ENCODE measurements at regions not wholly inside any gene's neighbourhood (a gene's known extent, or its start where the extent isn't known, plus 50 kb on each side); places are given as distances from the start of the nearest gene placed in this dataset.

GRCh38 chr4:138614398-138615142 is 372.4 kb upstream of the SLC7A11 start:
- H3K36me3 ChIP-seq (ENCODE audit: control insufficient read depth, insufficient read depth, low read length) = no peaks in the 10 kb centered on the region
- TF ChIP-seq CTCF (IDR thresholded peaks at IDR 0.05; ENCODE audit: insufficient read depth, low read length, severe bottlenecking) = no peak
- H3K27me3 ChIP-seq (ENCODE audit: control insufficient read depth, insufficient read depth, low read length) = no peaks in the 10 kb centered on the region
- no peak for FAIRE-seq
- no peak overlapping the region for H3K4me3 ChIP-seq (ENCODE audit: low read depth, low read length)
- DNase-seq (ENCODE audit: low read depth) = no peak

GRCh38 chr4:138612428-138612827 is 370.3 kb upstream of the SLC7A11 start:
- no peak for FAIRE-seq
- no peak for DNase-seq (ENCODE audit: low read depth)
- TF ChIP-seq CTCF (IDR thresholded peaks at IDR 0.05; ENCODE audit: insufficient read depth, low read length, severe bottlenecking) = no peak
- Histone ChIP-seq H3K27me3 (ENCODE audit: control insufficient read depth, insufficient read depth, low read length) (no peaks in the 10 kb centered on the region), H3K4me3 (ENCODE audit: low read depth, low read length) (no peak overlapping the region), H3K36me3 (ENCODE audit: control insufficient read depth, insufficient read depth, low read length) (no peaks in the 10 kb centered on the region)

GRCh38 chr4:138611721-138612120 is 369.6 kb upstream of the SLC7A11 start:
- DNase-seq (ENCODE audit: low read depth) (no peak), FAIRE-seq (no peak)
- Histone ChIP-seq H3K36me3 (ENCODE audit: control insufficient read depth, insufficient read depth, low read length) (no peaks in the 10 kb centered on the region), H3K4me3 (ENCODE audit: low read depth, low read length) (no peak overlapping the region), H3K27me3 (ENCODE audit: control insufficient read depth, insufficient read depth, low read length) (no peaks in the 10 kb centered on the region)
- TF ChIP-seq CTCF (IDR thresholded peaks at IDR 0.05; ENCODE audit: insufficient read depth, low read length, severe bottlenecking) = no peak

GRCh38 chr4:138611017-138611416 is 368.9 kb upstream of the SLC7A11 start:
- Histone ChIP-seq H3K4me3 (ENCODE audit: low read depth, low read length) (no peak overlapping the region), H3K36me3 (ENCODE audit: control insufficient read depth, insufficient read depth, low read length) (no peaks in the 10 kb centered on the region), H3K27me3 (ENCODE audit: control insufficient read depth, insufficient read depth, low read length) (no peaks in the 10 kb centered on the region)
- FAIRE-seq (no peak), DNase-seq (ENCODE audit: low read depth) (no peak)
- no peak for TF ChIP-seq CTCF (IDR thresholded peaks at IDR 0.05; ENCODE audit: insufficient read depth, low read length, severe bottlenecking)

- TF ChIP-seq CTCF (IDR thresholded peaks at IDR 0.05; ENCODE audit: insufficient read depth, low read length, severe bottlenecking) = no peak
- DNase-seq (ENCODE audit: low read depth) = no peak
- no peak for FAIRE-seq
These were observed 367.8 kb upstream of the SLC7A11 start for GRCh38 chr4:138609943-138610350.

GRCh38 chr4:138604556-138604955 is 362.4 kb upstream of the SLC7A11 start:
- no peak for TF ChIP-seq CTCF (IDR thresholded peaks at IDR 0.05; ENCODE audit: insufficient read depth, low read length, severe bottlenecking)
- no peak overlapping the region for H3K4me3 ChIP-seq (ENCODE audit: low read depth, low read length)

More at GRCh38 chr4:138609943-138610350, 367.8 kb upstream of the SLC7A11 start:
- H3K27me3 ChIP-seq (ENCODE audit: control insufficient read depth, insufficient read depth, low read length) = no peaks in the 10 kb centered on the region
- H3K4me3 ChIP-seq (ENCODE audit: low read depth, low read length) = no peak overlapping the region
- H3K36me3 ChIP-seq (ENCODE audit: control insufficient read depth, insufficient read depth, low read length) = no peaks in the 10 kb centered on the region

More at GRCh38 chr4:138604556-138604955, 362.4 kb upstream of the SLC7A11 start:
- no peaks in the 10 kb centered on the region for H3K36me3 ChIP-seq (ENCODE audit: control insufficient read depth, insufficient read depth, low read length)
- FAIRE-seq (no peak), DNase-seq (ENCODE audit: low read depth) (no peak)
- H3K27me3 ChIP-seq (ENCODE audit: control insufficient read depth, insufficient read depth, low read length) = no peaks in the 10 kb centered on the region
